SK-N-SH treated with all-trans-retinoic acid at 6 μM for 48 hours (cell line): ENCODE measurements at regions not wholly inside any gene's neighbourhood (a gene's known extent, or its start where the extent isn't known, plus 50 kb on each side); places are given as distances from the start of the nearest gene placed in this dataset.

ENCODE experiments used
- ATAC-seq: fragments of 200-7000 bp; cut with Tn5 transposase; 3 replicates; pipeline ENCODE4 v1.9.1; 2020; ENCODE audit warnings: mild to moderate bottlenecking, moderate library complexity
- ARNTL ChIP-seq: fragments of 450-650 bp; formaldehyde crosslinking; IDR thresholded peaks from 2 replicates; pipeline ENCODE4 v1.5.0; 2020; ENCODE audit warnings: low read depth, mild to moderate bottlenecking, moderate library complexity, borderline replicate concordance
- BACH2 ChIP-seq: fragments of 250-450 bp; sonication (Bioruptor Pico); IDR thresholded peaks from 2 replicates; pipeline ENCODE4 v1.9.0; 2021; ENCODE audit warnings: mild to moderate bottlenecking, borderline replicate concordance
- CREB5 ChIP-seq: fragments of 250-450 bp; sonication (Bioruptor Pico); IDR thresholded peaks from 2 replicates; pipeline ENCODE4 v1.5.1; 2020; ENCODE audit warnings: low read depth, mild to moderate bottlenecking, moderate library complexity
- CSDC2 ChIP-seq: fragments of 250-450 bp; sonication (Bioruptor Pico); IDR thresholded peaks from 2 replicates; pipeline ENCODE4 v1.5.0; 2020; ENCODE audit warnings: mild to moderate bottlenecking, moderate library complexity
- CSRNP3 ChIP-seq: fragments of 250-450 bp; sonication (Bioruptor Pico); IDR thresholded peaks from 2 replicates; pipeline ENCODE4 v1.5.1; 2021; ENCODE audit warnings: mild to moderate bottlenecking, moderate library complexity
- ESRRG ChIP-seq: fragments of 250-450 bp; sonication (Bioruptor Pico); IDR thresholded peaks from 2 replicates; pipeline ENCODE4 v1.6.1; 2021; ENCODE audit warnings: mild to moderate bottlenecking
- GLIS3 ChIP-seq: fragments of 250-450 bp; sonication (Bioruptor Pico); IDR thresholded peaks from 2 replicates; pipeline ENCODE4 v1.5.0; 2020; ENCODE audit warnings: mild to moderate bottlenecking, moderate library complexity
- POU6F1 ChIP-seq: fragments of 250-450 bp; sonication (Bioruptor Pico); IDR thresholded peaks from 2 replicates; pipeline ENCODE4 v1.8.0; 2021; ENCODE audit warnings: low read depth, mild to moderate bottlenecking, moderate library complexity, borderline replicate concordance
- PPARA ChIP-seq: fragments of 250-450 bp; sonication (Bioruptor Pico); IDR thresholded peaks from 2 replicates; pipeline ENCODE4 v1.5.0; 2020; ENCODE audit warnings: mild to moderate bottlenecking, borderline replicate concordance
- RARB ChIP-seq: fragments of 250-450 bp; sonication (Bioruptor Pico); IDR thresholded peaks from 2 replicates; pipeline ENCODE4 v1.8.0; 2021; ENCODE audit warnings: mild to moderate bottlenecking, moderate library complexity
- SNAI2 ChIP-seq: fragments of 250-450 bp; sonication (Bioruptor Pico); IDR thresholded peaks from 2 replicates; pipeline ENCODE4 v1.5.0; 2020; ENCODE audit warnings: mild to moderate bottlenecking, moderate library complexity
- TCF4 ChIP-seq: fragments of 250-450 bp; sonication (Bioruptor Pico); IDR thresholded peaks from 2 replicates; pipeline ENCODE4 v1.8.0; 2021; ENCODE audit warnings: mild to moderate bottlenecking, moderate library complexity, borderline replicate concordance
- TOX ChIP-seq: fragments of 250-450 bp; sonication (Bioruptor Pico); IDR thresholded peaks from 2 replicates; pipeline ENCODE4 v1.8.0; 2021; ENCODE audit warnings: mild to moderate bottlenecking, moderate library complexity, borderline replicate concordance
- TSHZ2 ChIP-seq: fragments of 250-450 bp; sonication (Bioruptor Pico); IDR thresholded peaks from 2 replicates; pipeline ENCODE4 v1.5.0; 2020; ENCODE audit warnings: mild to moderate bottlenecking, moderate library complexity
- ZC3H10 ChIP-seq: fragments of 250-450 bp; sonication (Bioruptor Pico); IDR thresholded peaks from 2 replicates; pipeline ENCODE4 v1.5.1; 2021; ENCODE audit warnings: mild to moderate bottlenecking, moderate library complexity
- ZFP3 ChIP-seq: fragments of 250-450 bp; sonication (Bioruptor Pico); IDR thresholded peaks from 2 replicates; pipeline ENCODE4 v1.5.0; 2020; ENCODE audit warnings: mild to moderate bottlenecking, moderate library complexity
- ZNF565 ChIP-seq: fragments of 450-650 bp; formaldehyde crosslinking; conservative IDR thresholded peaks from 2 replicates; pipeline ENCODE4 v1.5.0; 2020; ENCODE audit warnings: low read depth, mild to moderate bottlenecking, moderate library complexity
- ZNF70 ChIP-seq: fragments of 450-650 bp; formaldehyde crosslinking; IDR thresholded peaks from 2 replicates; pipeline ENCODE4 v1.5.0; 2020; ENCODE audit warnings: mild to moderate bottlenecking, moderate library complexity
- ZNF8 ChIP-seq: fragments of 450-650 bp; formaldehyde crosslinking; IDR thresholded peaks from 2 replicates; pipeline ENCODE4 v1.5.0; 2020; ENCODE audit warnings: mild to moderate bottlenecking, moderate library complexity

GRCh38 chr9:615756-616155 lies 225.7 kb upstream of the DMRT1 start:
- ATAC-seq, result no peak
- TF ChIP-seq ZC3H10 (CRISPR knock-in tag) (no peak), PPARA (CRISPR knock-in tag) (no peak), CREB5 (no peak), ZNF8 (CRISPR knock-in tag) (no peak), POU6F1 (CRISPR knock-in tag) (no peak), CSDC2 (no peak), GLIS3 (CRISPR knock-in tag) (no peak), CSRNP3 (CRISPR knock-in tag) (no peak)

- TF ChIP-seq ZNF565 (no peak), CREB5 (no peak), TCF4 (CRISPR knock-in tag) (no peak), GLIS3 (CRISPR knock-in tag) (no peak), ZC3H10 (CRISPR knock-in tag) (no peak), BACH2 (no peak), CSRNP3 (CRISPR knock-in tag) (no peak), TOX (CRISPR knock-in tag) (no peak), SNAI2 (CRISPR knock-in tag) (no peak), RARB (no peak), CSDC2 (no peak), ESRRG (CRISPR knock-in tag) (no peak), PPARA (CRISPR knock-in tag) (no peak), ZFP3 (CRISPR knock-in tag) (no peak), POU6F1 (CRISPR knock-in tag) (no peak), ZNF70 (CRISPR knock-in tag) (no peak), TSHZ2 (CRISPR knock-in tag) (no peak), ZNF8 (CRISPR knock-in tag) (no peak), ARNTL (no peak)
- TF ChIP-seq, all 23 proteins: peak for 0
Observed at GRCh38 chr9:616694-617093, 224.8 kb upstream of the DMRT1 start.

More at GRCh38 chr9:616694-617093, 224.8 kb upstream of the DMRT1 start:
- ATAC-seq, result no peak
